ENCODE measurements at regions not wholly inside any gene's neighbourhood (a gene's known extent, or its start where the extent isn't known, plus 50 kb on each side); places are given as distances from the start of the nearest gene placed in this dataset.

GRCh38 chr6:21665392-21666200 lies 72.0 kb downstream of the SOX4 start:
- TF ChIP-seq CTCF (IDR thresholded peaks at IDR 0.05) (no peak), POLR2A (IDR thresholded peaks at IDR 0.05) (no peak), EP300 (IDR thresholded peaks at IDR 0.05) (no peak)
